Hepatocyte (in vitro differentiated cells): ENCODE measurements at regions not wholly inside any gene's neighbourhood (a gene's known extent, or its start where the extent isn't known, plus 50 kb on each side); places are given as distances from the start of the nearest gene placed in this dataset.

Source experiments
- EZH2 ChIP-seq: fragments of 200-600 bp; sonication (generic); IDR thresholded peaks from 2 replicates; pipeline ENCODE4 v1.6.1; 2016; ENCODE audit warnings: antibody characterized with exemption, mild to moderate bottlenecking, borderline replicate concordance
- EZH2phosphoT487 ChIP-seq: fragments of 200-600 bp; sonication (generic); IDR thresholded peaks from one replicate; pipeline ENCODE4 v1.6.1; 2018; ENCODE audit warnings: antibody characterized with exemption, mild to moderate bottlenecking, low read depth, moderate library complexity; ENCODE audit not compliant: unreplicated experiment, severe bottlenecking
- TF ChIP-seq, protein P1 (sequence below): fragments of 200-600 bp; sonication (generic); IDR thresholded peaks from 2 replicates; pipeline ENCODE4 v1.5.1; 2016; ENCODE audit warnings: antibody characterized with exemption, mild to moderate bottlenecking; ENCODE audit not compliant: poor library complexity

DNA sequence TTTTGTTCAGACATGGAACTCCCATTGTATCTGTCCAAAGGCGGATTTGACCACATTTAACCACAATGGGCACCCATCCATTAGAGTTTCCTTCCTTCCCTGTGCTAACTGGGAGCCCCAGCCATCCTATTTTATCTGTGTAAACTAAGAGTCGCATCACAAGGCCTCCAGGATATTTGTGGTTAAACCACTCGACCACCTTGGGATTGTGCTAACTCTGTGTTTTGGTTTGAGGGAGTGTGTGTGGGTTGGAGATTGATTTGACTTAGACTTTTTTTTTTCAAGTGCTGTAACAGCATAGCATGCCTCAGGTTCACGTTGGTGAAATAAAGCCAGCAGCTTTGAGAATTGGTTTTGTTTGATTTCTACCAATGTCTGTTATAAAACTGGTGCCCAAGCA, 100.4 kb upstream of the TP63 start:
- no peak for TF ChIP-seq EZH2
- TF ChIP-seq, protein P1, sequence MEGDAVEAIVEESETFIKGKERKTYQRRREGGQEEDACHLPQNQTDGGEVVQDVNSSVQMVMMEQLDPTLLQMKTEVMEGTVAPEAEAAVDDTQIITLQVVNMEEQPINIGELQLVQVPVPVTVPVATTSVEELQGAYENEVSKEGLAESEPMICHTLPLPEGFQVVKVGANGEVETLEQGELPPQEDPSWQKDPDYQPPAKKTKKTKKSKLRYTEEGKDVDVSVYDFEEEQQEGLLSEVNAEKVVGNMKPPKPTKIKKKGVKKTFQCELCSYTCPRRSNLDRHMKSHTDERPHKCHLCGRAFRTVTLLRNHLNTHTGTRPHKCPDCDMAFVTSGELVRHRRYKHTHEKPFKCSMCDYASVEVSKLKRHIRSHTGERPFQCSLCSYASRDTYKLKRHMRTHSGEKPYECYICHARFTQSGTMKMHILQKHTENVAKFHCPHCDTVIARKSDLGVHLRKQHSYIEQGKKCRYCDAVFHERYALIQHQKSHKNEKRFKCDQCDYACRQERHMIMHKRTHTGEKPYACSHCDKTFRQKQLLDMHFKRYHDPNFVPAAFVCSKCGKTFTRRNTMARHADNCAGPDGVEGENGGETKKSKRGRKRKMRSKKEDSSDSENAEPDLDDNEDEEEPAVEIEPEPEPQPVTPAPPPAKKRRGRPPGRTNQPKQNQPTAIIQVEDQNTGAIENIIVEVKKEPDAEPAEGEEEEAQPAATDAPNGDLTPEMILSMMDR = no peak
- TF ChIP-seq EZH2phosphoT487 = no peak
